Bronchial epithelial cell (primary cell): ENCODE measurements at regions not wholly inside any gene's neighbourhood (a gene's known extent, or its start where the extent isn't known, plus 50 kb on each side); places are given as distances from the start of the nearest gene placed in this dataset.

Source experiments
- DNase-seq: peaks from one replicate; pipeline ENCODE4 v3.0.0-alpha.2; 2010; ENCODE audit warnings: low read depth
- FAIRE-seq: peaks from 2 replicates; lab custom pipeline; 2011; peaks lifted over from hg19 to GRCh38; lab: Jason Lieb, UNC
- H3K27me3 ChIP-seq: 2 replicates; pipeline ENCODE4 v1.5.1; 2011; ENCODE audit warnings: low read length; ENCODE audit not compliant: control insufficient read depth, insufficient read depth
- H3K36me3 ChIP-seq: 2 replicates; pipeline ENCODE4 v1.5.1; 2011; ENCODE audit warnings: low read length; ENCODE audit not compliant: control insufficient read depth, insufficient read depth
- H3K4me3 ChIP-seq: 2 replicates; pipeline ENCODE4 v1.5.1; 2011; ENCODE audit warnings: mild to moderate bottlenecking, low read depth, low read length, control low read depth
- TF ChIP-seq, protein P1 (sequence below): IDR thresholded peaks from 2 replicates; pipeline ENCODE4 v1.5.1; 2011; ENCODE audit warnings: mild to moderate bottlenecking, moderate library complexity, low read length, control low read depth, inconsistent platforms; ENCODE audit not compliant: insufficient read depth, severe bottlenecking

GRCh38 chr1:55376897-55377296 lies 161.7 kb upstream of the USP24 start:
- H3K36me3 ChIP-seq, result no peaks in the 10 kb centered on the region
- FAIRE-seq, result no peak
- H3K4me3 ChIP-seq, result no peak overlapping the region
- no peak for DNase-seq
- H3K27me3 ChIP-seq, result no peaks in the 10 kb centered on the region
- TF ChIP-seq, protein P1, sequence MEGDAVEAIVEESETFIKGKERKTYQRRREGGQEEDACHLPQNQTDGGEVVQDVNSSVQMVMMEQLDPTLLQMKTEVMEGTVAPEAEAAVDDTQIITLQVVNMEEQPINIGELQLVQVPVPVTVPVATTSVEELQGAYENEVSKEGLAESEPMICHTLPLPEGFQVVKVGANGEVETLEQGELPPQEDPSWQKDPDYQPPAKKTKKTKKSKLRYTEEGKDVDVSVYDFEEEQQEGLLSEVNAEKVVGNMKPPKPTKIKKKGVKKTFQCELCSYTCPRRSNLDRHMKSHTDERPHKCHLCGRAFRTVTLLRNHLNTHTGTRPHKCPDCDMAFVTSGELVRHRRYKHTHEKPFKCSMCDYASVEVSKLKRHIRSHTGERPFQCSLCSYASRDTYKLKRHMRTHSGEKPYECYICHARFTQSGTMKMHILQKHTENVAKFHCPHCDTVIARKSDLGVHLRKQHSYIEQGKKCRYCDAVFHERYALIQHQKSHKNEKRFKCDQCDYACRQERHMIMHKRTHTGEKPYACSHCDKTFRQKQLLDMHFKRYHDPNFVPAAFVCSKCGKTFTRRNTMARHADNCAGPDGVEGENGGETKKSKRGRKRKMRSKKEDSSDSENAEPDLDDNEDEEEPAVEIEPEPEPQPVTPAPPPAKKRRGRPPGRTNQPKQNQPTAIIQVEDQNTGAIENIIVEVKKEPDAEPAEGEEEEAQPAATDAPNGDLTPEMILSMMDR, result no peak

DNA sequence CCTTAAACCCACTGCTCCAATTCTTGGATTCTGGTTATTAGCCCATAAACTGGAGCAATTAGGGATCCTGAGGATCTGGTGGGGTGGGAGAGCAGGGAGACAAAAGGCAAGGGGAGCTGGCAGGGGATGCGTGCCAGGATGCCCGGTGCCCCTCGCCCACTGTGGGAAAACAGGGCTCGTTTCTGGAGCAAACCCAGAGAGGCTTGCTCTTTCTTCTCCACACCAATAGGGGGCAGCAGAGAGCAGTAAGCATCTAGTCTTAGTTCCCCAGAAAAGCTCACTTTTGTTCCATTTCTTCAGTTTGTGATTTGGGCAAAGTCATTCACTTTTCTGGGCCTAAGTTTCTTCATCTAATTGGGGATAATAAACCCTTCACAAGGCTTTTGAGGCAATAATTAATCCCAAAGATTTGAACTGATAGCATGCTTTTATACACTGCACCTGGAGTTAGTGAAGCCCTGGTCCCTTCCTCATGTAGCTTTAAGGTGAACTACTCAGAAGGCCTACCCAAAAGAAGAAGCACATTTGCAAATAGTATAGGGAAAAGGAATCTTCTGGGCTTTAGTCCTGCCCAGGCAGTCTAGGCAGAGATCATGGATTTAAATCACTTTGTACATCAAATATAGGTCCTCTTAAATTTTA lies 160.6 kb upstream of the USP24 start:
- no peak overlapping the region for H3K4me3 ChIP-seq
- FAIRE-seq (no peak), DNase-seq (peak; percentile 18)
- H3K36me3 ChIP-seq, result no peaks in the 10 kb centered on the region
- H3K27me3 ChIP-seq, result no peaks in the 10 kb centered on the region
- TF ChIP-seq, protein P1, result peak; percentile 95

DNA sequence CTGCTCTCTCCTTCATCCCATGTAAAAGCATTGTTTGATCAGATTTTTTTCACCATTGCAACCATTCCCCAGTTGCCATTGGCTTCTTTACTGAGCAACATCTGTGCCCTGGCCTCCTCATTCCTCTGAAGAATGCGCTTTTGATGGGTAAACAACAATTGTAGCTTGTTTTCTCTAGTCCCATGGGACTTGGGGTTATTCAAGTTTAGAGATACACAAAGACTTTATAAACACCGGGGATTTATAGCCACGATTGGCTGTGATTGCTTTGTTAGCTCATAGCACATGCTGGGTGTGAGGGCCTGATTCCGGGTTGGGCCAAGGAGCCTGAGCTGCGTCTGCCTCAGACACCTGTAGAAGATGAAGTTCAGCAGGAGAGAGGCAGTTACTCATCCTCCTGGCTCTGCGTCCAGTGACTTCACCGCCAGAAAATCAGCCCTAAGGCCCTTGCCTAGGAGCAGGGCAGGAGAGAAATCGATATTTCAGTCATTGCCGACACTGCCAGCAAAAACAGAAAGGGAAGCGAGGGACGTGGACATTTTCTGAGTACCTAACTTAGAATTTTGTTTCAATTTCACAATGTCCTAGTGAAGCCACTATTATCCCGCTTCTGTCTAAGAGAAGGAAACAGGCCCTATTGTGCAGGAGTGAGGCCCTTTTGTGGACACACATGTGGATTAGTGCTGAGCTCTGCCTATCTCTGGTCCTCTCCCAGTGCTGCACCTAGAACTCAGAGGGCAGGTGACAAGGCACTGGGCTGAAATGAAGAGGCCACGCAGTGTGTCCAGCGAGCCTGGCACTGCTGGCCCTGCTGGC lies 159.8 kb upstream of the USP24 start:
- TF ChIP-seq, protein P1, result no peak
- DNase-seq (no peak), FAIRE-seq (no peak)
- no peaks in the 10 kb centered on the region for H3K36me3 ChIP-seq
- H3K4me3 ChIP-seq, result no peak overlapping the region
- no peaks in the 10 kb centered on the region for H3K27me3 ChIP-seq

- H3K4me3 ChIP-seq, result no peak overlapping the region
- H3K27me3 ChIP-seq, result no peaks in the 10 kb centered on the region
- FAIRE-seq (no peak), DNase-seq (no peak)
- TF ChIP-seq, protein P1, result no peak
- no peaks in the 10 kb centered on the region for H3K36me3 ChIP-seq
Measured at GRCh38 chr1:55374216-55374615, 159.1 kb upstream of the USP24 start.

DNA sequence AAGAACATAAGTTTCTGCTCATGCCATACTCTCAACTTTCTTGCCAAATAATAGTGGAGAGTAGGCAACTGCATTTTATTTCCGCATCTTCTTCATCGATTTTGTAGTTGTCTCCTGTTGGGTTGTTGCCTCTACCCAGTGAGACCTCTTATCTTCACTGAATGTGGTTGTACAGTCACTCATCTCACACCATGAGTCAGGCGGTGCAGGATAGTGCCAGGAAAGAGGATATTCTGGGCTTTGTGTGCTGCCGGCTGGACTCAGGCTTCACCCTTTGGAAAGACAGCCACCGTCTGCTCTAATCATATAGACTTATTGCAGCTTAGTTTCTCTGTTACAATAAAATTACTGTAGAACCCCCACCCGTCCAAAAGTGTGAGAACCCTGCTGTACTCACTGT lies 154.3 kb upstream of the USP24 start:
- Histone ChIP-seq H3K36me3 (no peaks in the 10 kb centered on the region), H3K4me3 (no peak overlapping the region), H3K27me3 (no peaks in the 10 kb centered on the region)
- no peak for FAIRE-seq
- TF ChIP-seq, protein P1, result no peak
- peak; percentile 12 for DNase-seq
